Left kidney (tissue), 1 donor: ENCODE measurements at regions not wholly inside any gene's neighbourhood (a gene's known extent, or its start where the extent isn't known, plus 50 kb on each side); places are given as distances from the start of the nearest gene placed in this dataset.
A peak's percentile ranks its signal among the peaks of the same experiment; 100 is the strongest.

Experiments
- DNase-seq: peaks from one replicate; pipeline ENCODE4 v3.0.0-alpha.2; 2013

DNA sequence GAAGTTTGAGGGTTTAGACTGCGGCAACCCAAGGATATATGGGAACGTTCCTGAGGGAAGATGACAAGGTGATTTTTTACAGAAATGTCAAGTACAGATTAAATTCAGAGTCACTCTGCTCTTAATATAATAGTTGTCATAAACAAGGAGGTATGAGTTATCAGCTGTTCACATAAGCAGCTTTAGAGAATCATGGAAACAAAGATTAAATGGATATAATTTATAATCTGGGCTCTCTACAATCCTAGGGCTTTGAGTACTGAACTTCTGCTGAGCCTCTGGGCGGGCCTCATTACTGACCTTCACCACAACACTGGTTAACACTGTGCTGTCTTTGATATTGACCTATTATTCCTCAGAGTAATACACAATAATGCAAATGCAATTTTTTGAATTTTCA lies 577.8 kb downstream of the RPS29 start:
- no peak for DNase-seq

DNA sequence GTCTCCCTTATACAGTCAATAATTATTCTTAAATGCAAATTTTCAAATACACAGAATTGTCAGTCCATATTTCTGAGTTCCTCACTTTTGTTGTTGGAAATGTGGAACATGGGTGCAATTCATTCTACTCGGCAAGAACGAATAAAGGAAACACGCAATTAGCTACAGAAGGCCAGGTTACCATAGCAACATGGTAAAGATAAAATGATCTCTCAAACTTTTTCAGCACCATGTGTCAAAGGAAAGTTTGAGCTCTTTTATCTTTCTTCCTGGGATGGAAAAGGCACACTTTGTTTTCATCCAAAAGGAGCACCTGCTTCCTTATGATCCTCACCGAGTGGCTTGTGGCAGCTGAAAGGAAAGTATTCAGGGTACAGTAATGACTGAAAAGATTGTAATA lies 595.0 kb downstream of the RPS29 start:
- no peak for DNase-seq

DNA sequence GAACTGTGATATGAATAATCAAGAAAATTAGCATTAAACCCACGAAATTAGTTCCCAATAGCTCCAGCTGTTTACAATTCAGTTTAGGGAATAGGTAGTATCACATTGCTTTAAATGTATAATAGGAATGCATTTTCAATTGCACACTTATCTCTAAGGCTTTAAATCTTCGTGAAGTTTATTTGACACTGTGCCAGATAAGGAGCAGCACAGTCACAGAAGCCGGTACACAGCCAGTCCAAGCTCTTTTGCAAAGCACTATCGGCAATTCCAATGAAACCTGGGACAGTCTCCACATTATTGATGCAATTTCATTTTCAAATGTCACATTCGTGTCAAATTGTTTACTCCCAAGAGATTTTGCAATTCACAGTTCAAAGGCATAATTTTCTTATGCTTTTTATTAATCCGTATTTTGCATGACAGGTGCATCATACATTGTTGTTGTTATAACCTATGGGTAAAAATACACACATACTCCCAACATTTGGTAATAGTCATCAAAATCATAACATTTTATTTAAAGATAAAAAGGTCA lies 602.8 kb downstream of the RPS29 start:
- no peak for DNase-seq

- DNase-seq, result no peak
Observed at GRCh38 chr14:48974994-48975393, 611.2 kb downstream of the RPS29 start.

GRCh38 chr14:48973151-48973550 lies 613.0 kb downstream of the RPS29 start:
- DNase-seq, result no peak

GRCh38 chr14:48970943-48971342 lies 615.2 kb downstream of the RPS29 start:
- DNase-seq, result no peak

- DNase-seq, result no peak
Observed at GRCh38 chr14:48967419-48967818, 618.8 kb downstream of the RPS29 start.

DNA sequence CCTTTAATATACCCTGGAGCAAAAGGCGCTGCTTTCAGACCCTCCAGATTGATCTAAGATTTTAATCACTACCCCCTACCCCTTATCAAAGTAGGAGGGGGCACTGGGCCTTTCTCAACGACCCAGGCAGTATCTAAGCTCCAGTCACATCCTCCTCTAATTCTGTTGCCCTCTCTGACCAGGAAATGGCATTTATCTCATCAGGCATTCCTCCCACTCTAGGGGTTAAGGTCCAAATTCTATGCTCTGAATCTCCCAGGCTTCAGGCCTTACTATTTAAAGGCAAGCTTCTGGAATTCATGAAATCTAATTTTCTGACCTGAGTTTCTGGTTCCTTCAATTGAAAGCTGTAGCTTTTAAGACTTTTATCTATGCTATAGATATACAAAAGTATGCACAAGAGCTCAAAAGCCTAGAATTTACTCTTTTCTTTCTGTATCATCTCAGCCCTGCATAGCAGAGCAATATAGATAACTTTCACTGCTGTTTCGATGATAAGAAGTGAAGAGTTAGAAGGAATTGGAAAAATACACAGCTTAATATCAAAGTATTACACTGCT lies 622.9 kb downstream of the RPS29 start:
- DNase-seq, result no peak

GRCh38 chr14:48957486-48957885 lies 628.7 kb downstream of the RPS29 start:
- no peak for DNase-seq

- DNase-seq, result no peak
Observed at GRCh38 chr14:48955857-48956256, 630.3 kb downstream of the RPS29 start.

GRCh38 chr14:48954446-48954845 lies 631.7 kb downstream of the RPS29 start:
- DNase-seq, result no peak

DNA sequence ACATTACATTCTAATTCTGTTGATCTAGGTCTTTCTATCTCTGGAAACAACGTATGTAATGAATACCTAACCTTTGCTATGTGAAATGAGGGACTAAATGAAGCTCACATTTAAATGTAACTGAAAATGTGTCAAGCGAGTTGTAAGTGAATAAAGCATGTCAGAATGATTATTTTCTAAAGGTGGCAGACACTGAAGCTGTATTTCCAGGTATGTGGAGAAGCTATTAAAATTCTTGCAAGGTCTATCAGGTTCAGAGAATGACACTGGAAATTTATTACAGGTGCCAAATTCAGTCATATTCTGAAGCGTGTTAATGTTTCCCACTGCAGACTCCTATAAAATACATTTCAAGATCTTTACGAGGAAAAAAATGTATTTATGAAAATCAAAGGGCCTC lies 641.4 kb downstream of the RPS29 start:
- DNase-seq, result no peak

DNA sequence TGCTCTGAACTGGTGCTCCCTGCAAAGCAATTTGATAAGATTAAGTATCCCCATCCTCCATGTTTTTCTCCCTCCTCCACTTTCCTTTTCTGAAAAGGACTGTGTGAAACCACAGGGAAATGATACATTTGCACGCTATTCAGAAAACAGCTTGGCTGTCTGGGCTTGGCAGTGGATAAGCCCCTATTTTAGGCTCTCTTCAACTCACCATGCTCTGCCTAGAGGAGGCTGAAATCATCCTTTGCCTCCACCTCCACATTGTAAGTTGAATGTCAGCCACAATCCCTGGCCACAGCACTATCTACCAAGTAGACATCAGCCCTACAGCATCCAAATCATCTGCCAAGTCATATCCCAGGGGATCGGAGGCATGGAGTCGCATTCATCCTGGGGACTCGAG lies 642.3 kb downstream of the RPS29 start:
- DNase-seq, result no peak

DNA sequence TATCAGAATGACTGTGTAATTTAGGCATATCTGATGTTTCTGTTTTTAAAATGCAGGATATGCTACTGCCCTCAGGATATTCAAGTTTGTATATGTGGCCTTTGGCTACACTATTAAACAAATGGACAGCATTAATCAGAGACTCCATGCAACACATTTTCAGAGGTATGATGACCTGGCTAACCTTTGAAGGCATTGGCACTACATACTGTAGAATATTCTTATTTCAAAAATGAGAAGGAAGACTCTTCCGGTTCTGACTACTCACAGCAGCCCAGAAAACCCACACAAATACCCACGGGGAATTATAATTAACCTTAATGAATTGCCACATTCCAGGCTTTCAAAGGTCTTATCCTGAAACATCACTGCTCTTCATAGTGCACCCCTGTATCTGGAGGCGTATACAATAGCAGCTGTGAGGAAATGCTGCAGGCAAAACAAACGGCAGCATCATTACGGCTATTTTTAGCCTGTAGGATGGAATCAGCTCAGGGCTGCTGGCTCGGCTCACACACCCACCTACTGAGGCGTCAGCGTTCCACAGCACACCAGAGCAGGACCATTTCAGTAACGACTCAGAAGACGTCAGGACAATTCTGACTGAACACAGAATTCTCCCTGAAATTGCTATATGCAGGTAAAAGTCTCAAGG lies 648.5 kb downstream of the RPS29 start:
- DNase-seq, result no peak

- DNase-seq, result no peak
Observed at GRCh38 chr14:48936849-48937248, 649.3 kb downstream of the RPS29 start.

DNA sequence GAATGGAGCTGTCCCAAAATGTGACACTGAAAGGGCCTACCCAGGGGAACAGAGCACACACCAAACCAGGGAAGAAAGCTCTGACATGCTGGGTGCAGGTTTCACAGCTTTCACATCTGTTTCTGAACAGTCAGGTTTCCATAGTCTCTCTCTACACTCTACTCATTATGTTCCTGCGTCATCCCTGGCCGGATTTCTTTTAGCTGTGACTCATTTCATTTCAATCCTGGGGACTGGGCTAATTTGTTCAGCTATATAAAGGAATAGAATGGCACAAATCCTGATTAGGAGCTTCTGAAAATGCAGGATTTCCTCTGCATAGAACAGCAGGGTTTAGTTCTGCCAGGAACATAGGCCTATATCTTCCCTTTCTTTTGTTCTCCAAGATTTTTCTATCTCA lies 649.8 kb downstream of the RPS29 start:
- DNase-seq, result no peak

DNA sequence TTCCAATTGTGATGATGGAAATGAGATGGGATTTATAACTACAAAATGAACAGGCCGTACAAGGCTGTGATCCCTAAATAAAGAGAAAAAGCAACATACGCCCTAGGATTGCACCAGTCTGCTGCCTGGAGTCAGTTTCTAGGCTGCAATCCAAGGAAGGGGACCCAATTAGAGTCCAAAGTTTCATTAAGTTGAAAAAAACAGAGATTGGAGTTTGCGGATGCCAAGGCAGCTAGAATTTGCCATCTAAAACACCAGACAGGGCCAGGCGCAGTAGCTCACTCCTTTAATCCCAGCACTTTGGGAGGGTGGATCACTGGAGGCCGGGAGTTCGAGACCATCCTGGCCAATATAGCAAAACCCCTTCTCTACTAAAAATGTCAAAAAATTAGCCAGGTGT lies 661.0 kb downstream of the RPS29 start:
- DNase-seq, result no peak

- DNase-seq, result no peak
Observed at GRCh38 chr14:48914921-48915320, 671.3 kb downstream of the RPS29 start.

DNA sequence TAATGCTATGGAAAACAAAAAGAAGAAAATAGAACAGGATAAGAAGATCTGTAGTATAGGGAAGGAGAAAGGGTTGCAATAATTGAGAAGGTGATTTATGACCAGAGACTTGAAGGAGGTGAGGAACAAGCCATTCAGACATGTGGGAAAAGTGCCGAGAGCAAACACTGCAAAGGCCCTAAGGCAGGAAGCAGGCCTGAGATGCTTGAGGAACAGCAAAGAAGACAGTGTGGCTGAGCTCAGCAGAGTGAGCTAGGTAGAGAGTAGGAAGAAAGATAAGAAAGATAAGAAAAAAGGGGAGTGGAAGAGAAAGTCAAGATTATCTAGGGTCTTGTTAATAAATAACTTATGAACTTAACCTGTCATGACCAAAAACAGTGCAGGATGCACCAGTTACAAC lies 671.8 kb downstream of the RPS29 start:
- no peak for DNase-seq

DNA sequence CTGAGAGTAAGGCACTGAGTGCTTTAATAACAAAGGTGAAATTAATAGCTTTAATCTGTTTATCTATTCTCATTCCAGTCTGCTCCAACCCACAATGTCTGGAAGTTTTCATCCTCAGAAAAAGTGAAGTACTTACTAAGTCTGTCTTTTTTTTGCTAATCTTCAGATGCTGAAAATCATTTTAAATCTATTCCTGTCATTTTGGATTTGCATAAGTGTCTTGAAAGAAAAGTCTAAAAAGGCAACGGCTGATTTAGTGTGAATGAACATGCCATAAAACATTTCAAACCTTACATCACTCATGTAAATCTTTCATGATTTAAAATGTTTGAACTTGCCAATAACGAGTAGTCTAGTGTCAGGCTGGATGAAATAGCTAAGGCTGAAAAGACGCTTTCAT lies 685.6 kb downstream of the RPS29 start:
- no peak for DNase-seq

DNA sequence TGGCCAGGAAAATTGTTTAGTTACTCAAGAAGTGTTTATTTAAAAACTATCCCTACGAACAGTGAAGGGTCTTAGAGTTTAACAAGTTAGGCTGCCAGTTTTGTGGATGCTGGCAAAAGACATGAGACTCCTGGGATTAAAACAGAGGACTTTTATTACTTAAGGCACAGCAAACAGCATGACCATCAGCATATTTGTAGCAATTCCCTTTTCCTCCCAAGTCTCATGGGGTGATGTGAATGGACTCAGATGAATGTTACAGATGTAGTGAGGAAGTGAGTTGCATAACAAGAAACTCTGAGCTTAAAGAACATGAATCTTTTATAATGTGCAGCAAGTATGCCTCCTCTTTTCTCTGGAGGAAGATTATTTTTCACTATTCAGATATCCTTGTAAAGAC lies 695.8 kb downstream of the RPS29 start:
- no peak for DNase-seq

- DNase-seq, result no peak
Observed at GRCh38 chr14:48876806-48877340, 709.3 kb downstream of the RPS29 start.

GRCh38 chr14:48874711-48875110 lies 711.5 kb downstream of the RPS29 start:
- DNase-seq, result peak; percentile 29

GRCh38 chr14:48857366-48857765 lies 728.8 kb downstream of the RPS29 start:
- no peak for DNase-seq
